Fibroblast of villous mesenchyme (primary cell): ENCODE measurements at regions not wholly inside any gene's neighbourhood (a gene's known extent, or its start where the extent isn't known, plus 50 kb on each side); places are given as distances from the start of the nearest gene placed in this dataset.

Source experiments
- DNase-seq: peaks from one replicate; pipeline ENCODE4 v3.0.0-alpha.2; 2010; ENCODE audit warnings: low read depth
- H3K4me3 ChIP-seq: 2 replicates; pipeline ENCODE4 v1.5.1; 2011; ENCODE audit warnings: low read depth, mild to moderate bottlenecking, low read length
- CTCF ChIP-seq: IDR thresholded peaks from 2 replicates; pipeline ENCODE4 v1.5.1; 2012; ENCODE audit warnings: low read depth, mild to moderate bottlenecking, low read length; ENCODE audit not compliant: insufficient read depth

DNA sequence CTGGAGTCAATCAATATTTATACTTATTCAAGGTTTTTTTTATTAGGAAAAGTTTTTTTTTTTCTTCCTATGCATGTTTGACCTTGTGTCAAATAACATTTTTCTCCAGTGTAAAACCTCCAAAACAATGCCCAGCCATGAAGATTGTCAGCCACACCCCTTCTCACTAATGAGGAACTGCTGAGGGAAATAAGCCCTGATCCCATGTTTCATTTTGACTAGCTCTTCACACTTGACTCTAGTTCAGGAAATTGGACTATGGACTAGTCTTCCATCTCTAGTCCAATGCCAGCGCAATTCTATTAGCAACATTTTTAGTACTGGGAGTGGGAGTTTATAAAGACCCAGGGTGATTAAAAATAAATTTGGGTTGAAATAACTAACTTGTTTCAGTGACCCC, 275.6 kb upstream of the CXCR4 start:
- DNase-seq, result no peak
- TF ChIP-seq CTCF, result no peak
- no peak overlapping the region for H3K4me3 ChIP-seq

DNA sequence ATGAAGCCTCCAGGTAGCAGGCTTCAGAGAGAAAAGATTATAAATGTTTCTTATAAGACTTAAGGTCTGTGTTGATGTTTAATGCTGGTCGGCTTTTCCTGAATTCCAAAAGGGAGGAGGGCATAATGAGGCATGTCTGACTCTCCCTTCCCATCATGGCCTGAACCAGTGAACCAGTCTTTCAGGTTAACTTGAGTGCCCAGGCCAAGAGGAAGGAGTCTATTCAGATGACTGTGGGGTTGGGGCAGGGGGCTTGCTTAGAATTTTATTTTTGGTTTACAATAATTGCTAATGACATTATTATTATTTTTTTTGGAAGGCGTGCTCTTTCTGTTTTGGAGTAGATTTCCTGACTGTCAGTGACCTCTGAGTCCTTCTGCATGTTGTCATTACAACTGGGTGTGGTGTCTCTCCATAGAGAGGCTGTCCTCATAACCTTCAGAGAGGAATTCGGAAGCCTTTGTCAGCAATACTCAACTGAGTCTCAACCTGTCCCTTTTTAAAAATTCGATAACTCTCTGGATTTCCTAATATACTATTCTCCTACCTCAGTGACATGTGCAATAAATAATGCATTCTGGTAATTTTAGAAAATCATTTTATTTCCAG, 275.1 kb upstream of the CXCR4 start:
- no peak for DNase-seq
- H3K4me3 ChIP-seq, result no peak overlapping the region
- TF ChIP-seq CTCF, result no peak

DNA sequence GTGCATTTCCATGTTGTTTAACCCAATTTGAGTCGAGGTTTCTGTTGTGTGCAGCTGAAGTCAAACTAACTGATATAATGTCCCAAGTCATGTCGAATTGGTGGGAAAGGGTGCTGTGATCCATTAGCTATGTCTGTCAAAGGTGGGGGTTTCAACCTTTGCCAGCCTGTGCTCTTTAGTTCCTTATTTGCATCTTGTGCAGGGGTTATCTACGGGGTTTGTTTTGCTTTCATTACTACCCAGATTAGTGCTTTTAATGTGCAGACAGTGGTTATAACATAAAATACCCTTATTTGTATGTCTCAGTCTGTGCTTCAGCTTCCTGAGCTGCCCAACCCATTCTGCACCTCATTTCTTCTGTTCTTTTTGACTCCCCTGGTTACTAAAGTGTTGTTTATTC, 271.9 kb upstream of the CXCR4 start:
- no peak for DNase-seq
- TF ChIP-seq CTCF, result no peak
- H3K4me3 ChIP-seq, result no peak overlapping the region

DNA sequence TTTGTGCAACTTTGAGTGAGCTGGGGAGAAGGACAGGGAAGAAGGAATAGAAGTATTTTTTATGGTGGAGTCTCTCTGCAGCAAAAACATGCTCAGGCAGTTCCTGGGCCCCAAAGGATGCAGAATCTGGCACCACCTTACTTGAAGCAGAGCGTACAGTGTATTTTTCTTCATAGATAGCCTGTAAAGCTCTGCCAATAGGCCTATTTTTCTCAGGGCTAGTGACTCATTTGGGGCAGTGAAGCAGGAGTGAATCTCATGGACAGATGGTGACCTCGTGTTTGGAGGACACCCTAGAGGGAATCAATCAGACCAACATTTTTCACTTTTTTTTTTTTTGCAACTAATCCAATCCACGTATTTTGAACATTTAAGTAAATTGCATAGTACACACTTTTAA, 268.1 kb upstream of the CXCR4 start:
- no peak for TF ChIP-seq CTCF
- no peak overlapping the region for H3K4me3 ChIP-seq
- DNase-seq, result peak; percentile 8

DNA sequence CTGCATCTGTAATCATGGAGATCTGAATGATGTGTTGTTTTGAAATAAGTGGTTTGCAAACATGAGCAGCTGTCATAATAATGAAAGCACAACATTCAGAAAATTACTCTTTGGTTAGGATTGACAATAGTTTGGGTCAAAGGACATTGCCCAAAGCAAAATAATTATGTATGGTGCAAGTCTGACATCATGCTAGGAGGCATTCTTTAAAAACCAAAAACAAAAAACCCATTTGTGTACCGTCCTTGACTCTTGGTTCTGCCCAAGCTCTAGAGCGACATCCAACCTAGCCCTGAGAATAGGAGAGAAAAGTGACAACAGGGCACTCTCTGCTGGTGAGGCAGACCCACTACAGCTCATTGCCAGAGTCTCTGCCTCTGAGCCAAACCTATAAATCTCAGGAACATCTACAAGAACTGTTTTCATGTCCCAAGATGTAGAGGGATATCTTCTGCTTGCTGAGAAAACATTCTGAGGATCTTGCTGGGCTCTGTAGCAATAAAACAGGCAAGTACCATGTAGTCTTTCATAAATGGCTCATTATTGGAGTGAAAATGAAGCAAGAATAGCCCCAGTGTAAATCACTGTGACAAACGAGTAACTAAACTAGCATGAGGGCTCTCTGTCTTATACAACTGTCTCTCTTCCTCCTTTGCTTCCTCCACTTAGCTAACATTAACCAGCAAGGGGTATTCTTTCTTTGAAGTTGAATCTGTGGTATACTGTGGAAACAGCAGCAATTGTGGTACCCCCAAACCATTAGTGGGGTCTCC, 266.8 kb upstream of the CXCR4 start:
- DNase-seq, result peak; percentile 48
- H3K4me3 ChIP-seq, result no peak overlapping the region
- peak; percentile 55 for TF ChIP-seq CTCF

DNA sequence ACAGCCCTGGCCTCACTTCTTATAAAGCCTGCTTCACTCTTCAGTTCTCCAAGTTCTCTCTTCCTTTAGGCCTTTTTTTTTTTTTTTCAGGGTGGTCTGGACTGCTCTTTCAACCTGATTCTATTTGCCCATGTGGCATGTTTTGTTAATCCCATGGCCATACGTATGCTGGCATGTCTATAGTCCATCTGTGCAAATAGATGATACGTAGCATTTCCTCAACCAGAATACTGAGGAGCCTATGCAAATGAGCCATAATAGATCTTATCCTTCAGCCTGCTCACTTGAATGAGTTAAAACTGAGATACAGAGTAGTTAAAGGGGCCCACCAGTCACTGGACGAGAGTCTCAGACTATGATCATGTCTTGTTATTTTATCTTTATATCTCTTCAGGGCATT, 265.2 kb upstream of the CXCR4 start:
- no peak for TF ChIP-seq CTCF
- no peak for DNase-seq
- no peak overlapping the region for H3K4me3 ChIP-seq
